ENCODE measurements at regions not wholly inside any gene's neighbourhood (a gene's known extent, or its start where the extent isn't known, plus 50 kb on each side); places are given as distances from the start of the nearest gene placed in this dataset. TPM values are rescaled to one million over a fixed set of nuclear protein-coding genes. Genes with fewer than 3 reads are reported as not detected.

GRCh38 chr11:104214517-104214916 lies 50.6 kb upstream of the PDGFD start:
- no peak overlapping the region for H3K23ac ChIP-seq (ENCODE audit: low read length in 2 of 2)
- no peak overlapping the region for H3K9ac ChIP-seq (ENCODE audit: low read length)
- H2BK15ac ChIP-seq (ENCODE audit: low read depth, poor library complexity, severe bottlenecking), result no peak overlapping the region
- no peak for DNase-seq
- H3K27me3 ChIP-seq (ENCODE audit: control insufficient read depth in 1 of 2, insufficient read depth in 1 of 2, low read length in 2 of 2), result no peaks in the 10 kb centered on the region
- H3K79me1 ChIP-seq (replicated peaks; ENCODE audit: low read length, poor library complexity, severe bottlenecking), result no peaks in the 10 kb centered on the region
- H3K9me3 ChIP-seq (ENCODE audit: control insufficient read depth, low read length), result peaks cover 9% of the 10 kb centered on the region
- H3K14ac ChIP-seq (ENCODE audit: low read length in 2 of 2), result no peak overlapping the region
- H2BK12ac ChIP-seq (ENCODE audit: low read length in 2 of 2), result no peak overlapping the region
- H3K4me3 ChIP-seq (ENCODE audit: insufficient read depth in 1 of 2, low read depth in 1 of 2, low read length in 2 of 2), result no peak overlapping the region
- H3K18ac ChIP-seq (ENCODE audit: low read depth in 1 of 2, low read length in 2 of 2), result no peak overlapping the region
- no peak overlapping the region for H2AK5ac ChIP-seq (ENCODE audit: low read length, severe bottlenecking)
- no peak overlapping the region for H4K8ac ChIP-seq (ENCODE audit: low read length)
- H4K91ac ChIP-seq (ENCODE audit: low read length), result no peak overlapping the region
- 83% methylated on average over 2 of the region's 3 CpGs for WGBS
- H3K27ac ChIP-seq (ENCODE audit: low read length, poor library complexity, severe bottlenecking), result no peak overlapping the region
- H2BK120ac ChIP-seq (ENCODE audit: low read depth, low read length), result no peak overlapping the region
- no peak overlapping the region for H3K4me2 ChIP-seq (ENCODE audit: low read length, poor library complexity, severe bottlenecking)
- H3K4me1 ChIP-seq (ENCODE audit: control insufficient read depth, insufficient read depth, low read depth, low read length), result no peaks in the 10 kb centered on the region
- H2AFZ ChIP-seq (ENCODE audit: low read depth, low read length), result no peak overlapping the region
- no peak overlapping the region for H3K4ac ChIP-seq (ENCODE audit: low read depth in 1 of 2, low read length in 2 of 2)
- no peaks in the 10 kb centered on the region for H3K36me3 ChIP-seq (ENCODE audit: control insufficient read depth in 1 of 2, insufficient read depth in 2 of 2, low read depth in 1 of 2, low read length in 2 of 2)
- no peak overlapping the region for H2BK5ac ChIP-seq (ENCODE audit: low read depth, low read length, poor library complexity, severe bottlenecking)

Small RNA genes lying in the stretch of these regions (small RNA-seq; reads per million reads assigned to genes)
- not detected for gene AP001485.1 (ENCODE audit: low read depth)
- gene MIR7641-1 (ENCODE audit: low read depth), result not detected
